SK-N-SH treated with all-trans-retinoic acid at 6 μM for 48 hours (cell line): ENCODE measurements at regions not wholly inside any gene's neighbourhood (a gene's known extent, or its start where the extent isn't known, plus 50 kb on each side); places are given as distances from the start of the nearest gene placed in this dataset.

Source experiments
- ATAC-seq: fragments of 200-7000 bp; cut with Tn5 transposase; 3 replicates; pipeline ENCODE4 v1.9.1; 2020; ENCODE audit warnings: mild to moderate bottlenecking, moderate library complexity
- ARNTL ChIP-seq: fragments of 450-650 bp; formaldehyde crosslinking; IDR thresholded peaks from 2 replicates; pipeline ENCODE4 v1.5.0; 2020; ENCODE audit warnings: low read depth, mild to moderate bottlenecking, moderate library complexity, borderline replicate concordance
- BACH2 ChIP-seq: fragments of 250-450 bp; sonication (Bioruptor Pico); IDR thresholded peaks from 2 replicates; pipeline ENCODE4 v1.9.0; 2021; ENCODE audit warnings: mild to moderate bottlenecking, borderline replicate concordance
- CREB5 ChIP-seq: fragments of 250-450 bp; sonication (Bioruptor Pico); IDR thresholded peaks from 2 replicates; pipeline ENCODE4 v1.5.1; 2020; ENCODE audit warnings: low read depth, mild to moderate bottlenecking, moderate library complexity
- CSDC2 ChIP-seq: fragments of 250-450 bp; sonication (Bioruptor Pico); IDR thresholded peaks from 2 replicates; pipeline ENCODE4 v1.5.0; 2020; ENCODE audit warnings: mild to moderate bottlenecking, moderate library complexity
- CSRNP3 ChIP-seq: fragments of 250-450 bp; sonication (Bioruptor Pico); IDR thresholded peaks from 2 replicates; pipeline ENCODE4 v1.5.1; 2021; ENCODE audit warnings: mild to moderate bottlenecking, moderate library complexity
- ESRRG ChIP-seq: fragments of 250-450 bp; sonication (Bioruptor Pico); IDR thresholded peaks from 2 replicates; pipeline ENCODE4 v1.6.1; 2021; ENCODE audit warnings: mild to moderate bottlenecking
- GLIS3 ChIP-seq: fragments of 250-450 bp; sonication (Bioruptor Pico); IDR thresholded peaks from 2 replicates; pipeline ENCODE4 v1.5.0; 2020; ENCODE audit warnings: mild to moderate bottlenecking, moderate library complexity
- OSR1 ChIP-seq: fragments of 250-450 bp; sonication (Bioruptor Pico); IDR thresholded peaks from 2 replicates; pipeline ENCODE4 v1.8.0; 2022; ENCODE audit warnings: moderate library complexity, mild to moderate bottlenecking, inconsistent platforms
- PPARA ChIP-seq: fragments of 250-450 bp; sonication (Bioruptor Pico); IDR thresholded peaks from 2 replicates; pipeline ENCODE4 v1.5.0; 2020; ENCODE audit warnings: mild to moderate bottlenecking, borderline replicate concordance
- RARB ChIP-seq: fragments of 250-450 bp; sonication (Bioruptor Pico); IDR thresholded peaks from 2 replicates; pipeline ENCODE4 v1.8.0; 2021; ENCODE audit warnings: mild to moderate bottlenecking, moderate library complexity
- SNAI2 ChIP-seq: fragments of 250-450 bp; sonication (Bioruptor Pico); IDR thresholded peaks from 2 replicates; pipeline ENCODE4 v1.5.0; 2020; ENCODE audit warnings: mild to moderate bottlenecking, moderate library complexity
- TCF4 ChIP-seq: fragments of 250-450 bp; sonication (Bioruptor Pico); IDR thresholded peaks from 2 replicates; pipeline ENCODE4 v1.8.0; 2021; ENCODE audit warnings: mild to moderate bottlenecking, moderate library complexity, borderline replicate concordance
- TOX ChIP-seq: fragments of 250-450 bp; sonication (Bioruptor Pico); IDR thresholded peaks from 2 replicates; pipeline ENCODE4 v1.8.0; 2021; ENCODE audit warnings: mild to moderate bottlenecking, moderate library complexity, borderline replicate concordance
- ZC3H10 ChIP-seq: fragments of 250-450 bp; sonication (Bioruptor Pico); IDR thresholded peaks from 2 replicates; pipeline ENCODE4 v1.5.1; 2021; ENCODE audit warnings: mild to moderate bottlenecking, moderate library complexity
- ZFP3 ChIP-seq: fragments of 250-450 bp; sonication (Bioruptor Pico); IDR thresholded peaks from 2 replicates; pipeline ENCODE4 v1.5.0; 2020; ENCODE audit warnings: mild to moderate bottlenecking, moderate library complexity
- ZFP30 ChIP-seq: fragments of 450-650 bp; formaldehyde crosslinking; IDR thresholded peaks from 2 replicates; pipeline ENCODE4 v1.5.0; 2022; ENCODE audit warnings: mild to moderate bottlenecking, moderate library complexity
- ZNF565 ChIP-seq: fragments of 450-650 bp; formaldehyde crosslinking; conservative IDR thresholded peaks from 2 replicates; pipeline ENCODE4 v1.5.0; 2020; ENCODE audit warnings: low read depth, mild to moderate bottlenecking, moderate library complexity
- ZNF70 ChIP-seq: fragments of 450-650 bp; formaldehyde crosslinking; IDR thresholded peaks from 2 replicates; pipeline ENCODE4 v1.5.0; 2020; ENCODE audit warnings: mild to moderate bottlenecking, moderate library complexity
- ZNF8 ChIP-seq: fragments of 450-650 bp; formaldehyde crosslinking; IDR thresholded peaks from 2 replicates; pipeline ENCODE4 v1.5.0; 2020; ENCODE audit warnings: mild to moderate bottlenecking, moderate library complexity
- TF ChIP-seq, protein P1 (sequence below): fragments of 250-450 bp; sonication (Bioruptor Pico); IDR thresholded peaks from 2 replicates; pipeline ENCODE4 v1.5.0; 2020; ENCODE audit warnings: mild to moderate bottlenecking, moderate library complexity
- TF ChIP-seq, protein P2 (sequence below): fragments of 250-450 bp; sonication (Bioruptor Pico); IDR thresholded peaks from 2 replicates; pipeline ENCODE4 v1.8.0; 2020; ENCODE audit warnings: mild to moderate bottlenecking, moderate library complexity, borderline replicate concordance
- TF ChIP-seq, protein P3 (sequence below): fragments of 250-450 bp; sonication (Bioruptor Pico); IDR thresholded peaks from 2 replicates; pipeline ENCODE4 v1.8.0; 2021; ENCODE audit warnings: low read depth, mild to moderate bottlenecking, moderate library complexity, borderline replicate concordance

DNA sequence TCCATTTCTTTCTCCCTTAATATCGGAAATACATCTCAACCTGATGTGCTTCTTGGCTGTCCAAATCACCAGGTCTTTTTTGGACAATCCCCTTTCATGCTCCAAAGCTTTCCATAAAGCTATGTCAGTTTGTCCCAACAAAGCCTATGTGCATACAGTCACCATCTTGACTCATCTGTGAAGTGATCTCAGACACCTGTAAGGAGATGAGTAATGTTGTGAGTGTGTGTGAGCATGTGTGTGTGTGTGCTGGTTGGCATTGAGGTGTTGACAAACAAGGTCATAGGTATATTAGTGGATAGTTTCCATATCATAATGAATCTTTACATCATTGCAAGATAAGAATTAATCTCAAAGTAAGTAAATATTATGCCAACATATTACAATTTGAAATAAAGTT, 1243.3 kb upstream of the SEL1L start (continued):
- TF ChIP-seq, protein P1, sequence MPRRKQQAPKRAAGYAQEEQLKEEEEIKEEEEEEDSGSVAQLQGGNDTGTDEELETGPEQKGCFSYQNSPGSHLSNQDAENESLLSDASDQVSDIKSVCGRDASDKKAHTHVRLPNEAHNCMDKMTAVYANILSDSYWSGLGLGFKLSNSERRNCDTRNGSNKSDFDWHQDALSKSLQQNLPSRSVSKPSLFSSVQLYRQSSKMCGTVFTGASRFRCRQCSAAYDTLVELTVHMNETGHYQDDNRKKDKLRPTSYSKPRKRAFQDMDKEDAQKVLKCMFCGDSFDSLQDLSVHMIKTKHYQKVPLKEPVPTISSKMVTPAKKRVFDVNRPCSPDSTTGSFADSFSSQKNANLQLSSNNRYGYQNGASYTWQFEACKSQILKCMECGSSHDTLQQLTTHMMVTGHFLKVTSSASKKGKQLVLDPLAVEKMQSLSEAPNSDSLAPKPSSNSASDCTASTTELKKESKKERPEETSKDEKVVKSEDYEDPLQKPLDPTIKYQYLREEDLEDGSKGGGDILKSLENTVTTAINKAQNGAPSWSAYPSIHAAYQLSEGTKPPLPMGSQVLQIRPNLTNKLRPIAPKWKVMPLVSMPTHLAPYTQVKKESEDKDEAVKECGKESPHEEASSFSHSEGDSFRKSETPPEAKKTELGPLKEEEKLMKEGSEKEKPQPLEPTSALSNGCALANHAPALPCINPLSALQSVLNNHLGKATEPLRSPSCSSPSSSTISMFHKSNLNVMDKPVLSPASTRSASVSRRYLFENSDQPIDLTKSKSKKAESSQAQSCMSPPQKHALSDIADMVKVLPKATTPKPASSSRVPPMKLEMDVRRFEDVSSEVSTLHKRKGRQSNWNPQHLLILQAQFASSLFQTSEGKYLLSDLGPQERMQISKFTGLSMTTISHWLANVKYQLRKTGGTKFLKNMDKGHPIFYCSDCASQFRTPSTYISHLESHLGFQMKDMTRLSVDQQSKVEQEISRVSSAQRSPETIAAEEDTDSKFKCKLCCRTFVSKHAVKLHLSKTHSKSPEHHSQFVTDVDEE (CRISPR knock-in tag): no peak
- TF ChIP-seq ESRRG (CRISPR knock-in tag): no peak
- no peak for TF ChIP-seq CREB5 (CRISPR knock-in tag)
- TF ChIP-seq ZFP3 (CRISPR knock-in tag): no peak
- no peak for TF ChIP-seq CSDC2 (CRISPR knock-in tag)
- TF ChIP-seq OSR1: no peak
- TF ChIP-seq SNAI2 (CRISPR knock-in tag): no peak

- no peak for TF ChIP-seq ZNF8 (CRISPR knock-in tag)
- no peak for TF ChIP-seq ZC3H10 (CRISPR knock-in tag)
- no peak for TF ChIP-seq CSDC2 (CRISPR knock-in tag)
- no peak for TF ChIP-seq ZFP30 (CRISPR knock-in tag)
- no peak for TF ChIP-seq ARNTL (CRISPR knock-in tag)
- TF ChIP-seq ZNF70 (CRISPR knock-in tag): no peak
- no peak for TF ChIP-seq SNAI2 (CRISPR knock-in tag)
- no peak for TF ChIP-seq CSRNP3
- TF ChIP-seq, protein P2, sequence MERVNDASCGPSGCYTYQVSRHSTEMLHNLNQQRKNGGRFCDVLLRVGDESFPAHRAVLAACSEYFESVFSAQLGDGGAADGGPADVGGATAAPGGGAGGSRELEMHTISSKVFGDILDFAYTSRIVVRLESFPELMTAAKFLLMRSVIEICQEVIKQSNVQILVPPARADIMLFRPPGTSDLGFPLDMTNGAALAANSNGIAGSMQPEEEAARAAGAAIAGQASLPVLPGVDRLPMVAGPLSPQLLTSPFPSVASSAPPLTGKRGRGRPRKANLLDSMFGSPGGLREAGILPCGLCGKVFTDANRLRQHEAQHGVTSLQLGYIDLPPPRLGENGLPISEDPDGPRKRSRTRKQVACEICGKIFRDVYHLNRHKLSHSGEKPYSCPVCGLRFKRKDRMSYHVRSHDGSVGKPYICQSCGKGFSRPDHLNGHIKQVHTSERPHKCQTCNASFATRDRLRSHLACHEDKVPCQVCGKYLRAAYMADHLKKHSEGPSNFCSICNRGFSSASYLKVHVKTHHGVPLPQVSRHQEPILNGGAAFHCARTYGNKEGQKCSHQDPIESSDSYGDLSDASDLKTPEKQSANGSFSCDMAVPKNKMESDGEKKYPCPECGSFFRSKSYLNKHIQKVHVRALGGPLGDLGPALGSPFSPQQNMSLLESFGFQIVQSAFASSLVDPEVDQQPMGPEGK: no peak
- TF ChIP-seq, protein P1 (CRISPR knock-in tag): no peak
- TF ChIP-seq ZFP3 (CRISPR knock-in tag): no peak
- no peak for ATAC-seq
Measured at GRCh38 chr14:82778008-82778590, 1244.4 kb upstream of the SEL1L start.

GRCh38 chr14:82778601-82779000, 1244.9 kb upstream of the SEL1L start:
- TF ChIP-seq CREB5 (CRISPR knock-in tag) (no peak), TOX (CRISPR knock-in tag) (no peak), ZFP3 (CRISPR knock-in tag) (no peak), ZNF565 (CRISPR knock-in tag) (no peak), RARB (CRISPR knock-in tag) (no peak), ESRRG (CRISPR knock-in tag) (no peak), BACH2 (CRISPR knock-in tag) (no peak), OSR1 (no peak), PPARA (CRISPR knock-in tag) (no peak), CSDC2 (CRISPR knock-in tag) (no peak), GLIS3 (CRISPR knock-in tag) (no peak), ZNF8 (CRISPR knock-in tag) (no peak), ARNTL (CRISPR knock-in tag) (no peak), TCF4 (CRISPR knock-in tag) (no peak), CSRNP3 (no peak), ZNF70 (CRISPR knock-in tag) (no peak)
- TF ChIP-seq, protein P3, sequence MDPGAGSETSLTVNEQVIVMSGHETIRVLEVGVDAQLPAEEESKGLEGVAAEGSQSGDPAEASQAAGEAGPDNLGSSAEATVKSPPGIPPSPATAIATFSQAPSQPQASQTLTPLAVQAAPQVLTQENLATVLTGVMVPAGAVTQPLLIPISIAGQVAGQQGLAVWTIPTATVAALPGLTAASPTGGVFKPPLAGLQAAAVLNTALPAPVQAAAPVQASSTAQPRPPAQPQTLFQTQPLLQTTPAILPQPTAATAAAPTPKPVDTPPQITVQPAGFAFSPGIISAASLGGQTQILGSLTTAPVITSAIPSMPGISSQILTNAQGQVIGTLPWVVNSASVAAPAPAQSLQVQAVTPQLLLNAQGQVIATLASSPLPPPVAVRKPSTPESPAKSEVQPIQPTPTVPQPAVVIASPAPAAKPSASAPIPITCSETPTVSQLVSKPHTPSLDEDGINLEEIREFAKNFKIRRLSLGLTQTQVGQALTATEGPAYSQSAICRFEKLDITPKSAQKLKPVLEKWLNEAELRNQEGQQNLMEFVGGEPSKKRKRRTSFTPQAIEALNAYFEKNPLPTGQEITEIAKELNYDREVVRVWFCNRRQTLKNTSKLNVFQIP (CRISPR knock-in tag): no peak
- ATAC-seq: no peak
